ES-I3 (cell line): ENCODE measurements at regions not wholly inside any gene's neighbourhood (a gene's known extent, or its start where the extent isn't known, plus 50 kb on each side); places are given as distances from the start of the nearest gene placed in this dataset.
"Not testable (repeated sequence)": the region's sequence is repeated elsewhere in the genome, so short reads cannot be mapped to it uniquely, and the experiment has no call there.

Source experiments
- H3K36me3 ChIP-seq: 2 replicates; pipeline ENCODE4 v1.6.1; 2013; ENCODE audit warnings: mild to moderate bottlenecking, low read length, control low read depth, moderate library complexity; ENCODE audit not compliant: insufficient read depth
- H3K4me1 ChIP-seq: 2 replicates; pipeline ENCODE4 v1.6.1; 2013; ENCODE audit warnings: mild to moderate bottlenecking, control low read depth, low read length; ENCODE audit not compliant: insufficient read depth
- H3K9ac ChIP-seq: 2 replicates; pipeline ENCODE4 v1.6.1; 2013; ENCODE audit warnings: low read depth, mild to moderate bottlenecking, low read length, moderate library complexity
- H3K9me3 ChIP-seq: 2 replicates; pipeline ENCODE4 v1.6.1; 2013; ENCODE audit warnings: mild to moderate bottlenecking, low read length, moderate library complexity; ENCODE audit not compliant: control insufficient read depth, insufficient read depth

GRCh38 chr2:87425191-87425590 is 322.7 kb upstream of the PLGLB2 start:
- H3K4me1 ChIP-seq, H3K36me3 ChIP-seq, H3K9ac ChIP-seq, H3K9me3 ChIP-seq: not testable (repeated sequence)

- not testable (repeated sequence) for H3K9ac ChIP-seq, H3K9me3 ChIP-seq, H3K4me1 ChIP-seq, H3K36me3 ChIP-seq
These were observed 322.2 kb upstream of the PLGLB2 start for GRCh38 chr2:87425717-87426116.

- H3K4me1 ChIP-seq, H3K9ac ChIP-seq, H3K36me3 ChIP-seq, H3K9me3 ChIP-seq: not testable (repeated sequence)
These were observed 319.3 kb upstream of the PLGLB2 start for GRCh38 chr2:87428452-87429130.

DNA sequence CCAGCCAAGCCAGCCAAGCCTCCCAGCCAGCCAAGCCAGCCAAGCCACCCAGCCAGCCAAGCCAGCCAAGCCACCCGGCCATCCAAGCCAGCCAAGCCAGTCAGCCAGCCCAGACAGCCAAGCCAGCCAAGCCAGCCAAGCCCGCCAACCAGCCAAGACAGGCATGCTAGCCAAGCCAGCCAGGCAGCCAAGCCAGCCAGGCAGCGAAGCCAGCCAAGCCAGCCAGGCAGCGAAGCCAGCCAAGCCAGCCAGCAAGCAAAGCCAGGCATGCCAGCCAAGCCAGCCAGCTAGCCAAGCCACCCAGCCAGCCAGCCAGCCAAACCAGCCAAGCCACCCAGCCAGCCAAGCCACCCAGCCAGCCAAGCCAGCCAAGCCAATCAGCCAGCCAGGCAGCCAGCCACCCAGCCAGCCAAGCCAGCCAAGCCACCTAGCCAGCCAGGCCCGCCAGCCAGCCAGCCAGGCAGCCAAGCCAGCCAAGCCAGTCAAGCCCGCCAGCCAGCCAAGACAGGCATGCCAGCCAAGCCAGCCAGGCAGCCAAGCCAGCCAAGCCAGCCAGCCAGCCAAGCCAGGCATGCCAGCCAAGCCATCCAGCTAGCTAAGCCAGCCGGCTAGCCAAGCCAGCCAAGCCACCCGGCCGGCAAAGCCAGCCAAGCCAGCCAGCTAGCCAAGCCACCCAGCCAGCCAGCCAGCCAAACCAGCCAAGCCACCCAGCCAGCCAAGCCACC is 318.5 kb upstream of the PLGLB2 start:
- not testable (repeated sequence) for H3K4me1 ChIP-seq, H3K9ac ChIP-seq, H3K9me3 ChIP-seq, H3K36me3 ChIP-seq

- not testable (repeated sequence) for H3K9me3 ChIP-seq, H3K9ac ChIP-seq, H3K36me3 ChIP-seq
These were observed 318.0 kb upstream of the PLGLB2 start for GRCh38 chr2:87429931-87430275.

GRCh38 chr2:87431051-87431450 is 316.8 kb upstream of the PLGLB2 start:
- H3K36me3 ChIP-seq, H3K9ac ChIP-seq, H3K4me1 ChIP-seq, H3K9me3 ChIP-seq: not testable (repeated sequence)

More at GRCh38 chr2:87429931-87430275, 318.0 kb upstream of the PLGLB2 start:
- H3K4me1 ChIP-seq: not testable (repeated sequence)

DNA sequence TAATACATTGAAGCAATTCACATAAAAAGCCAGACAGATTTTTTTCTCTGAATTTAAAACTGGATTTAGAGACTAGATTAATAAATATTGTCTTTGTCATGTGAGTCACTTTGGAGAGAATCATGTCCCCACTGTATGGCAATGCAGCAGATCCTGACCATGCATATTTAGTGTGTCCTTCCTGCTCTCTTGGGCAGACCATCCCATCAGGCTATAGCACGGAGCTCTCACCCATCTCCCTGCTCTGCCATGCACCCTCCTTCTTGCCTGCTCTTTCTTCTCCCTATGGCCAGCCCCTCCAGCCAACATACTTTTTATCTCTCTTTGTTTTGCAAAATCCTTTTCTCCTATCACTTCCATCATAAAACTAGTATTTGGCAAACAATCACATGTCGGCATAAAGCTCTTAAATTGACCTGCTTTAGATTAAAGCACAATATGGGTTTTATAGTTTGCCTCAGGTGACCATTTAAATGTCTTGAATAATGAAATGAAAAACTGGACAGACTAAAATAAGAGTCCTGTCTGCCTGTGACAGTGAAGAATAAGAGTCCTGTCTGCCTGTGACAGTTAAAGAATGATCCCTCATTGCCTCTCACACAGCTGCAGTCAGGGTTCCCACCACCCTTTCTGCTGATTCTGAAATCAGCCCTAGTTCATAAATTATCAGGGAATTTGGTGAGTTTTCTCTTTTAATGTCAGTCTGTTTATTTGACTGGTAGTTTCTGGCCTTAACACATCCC is 315.0 kb upstream of the PLGLB2 start:
- not testable (repeated sequence) for H3K4me1 ChIP-seq, H3K9ac ChIP-seq, H3K9me3 ChIP-seq, H3K36me3 ChIP-seq

- not testable (repeated sequence) for H3K4me1 ChIP-seq, H3K36me3 ChIP-seq, H3K9ac ChIP-seq, H3K9me3 ChIP-seq
These were observed 311.9 kb upstream of the PLGLB2 start for GRCh38 chr2:87436007-87436406.

GRCh38 chr2:87437701-87438260 is 310.1 kb upstream of the PLGLB2 start:
- not testable (repeated sequence) for H3K4me1 ChIP-seq, H3K9ac ChIP-seq, H3K36me3 ChIP-seq, H3K9me3 ChIP-seq

DNA sequence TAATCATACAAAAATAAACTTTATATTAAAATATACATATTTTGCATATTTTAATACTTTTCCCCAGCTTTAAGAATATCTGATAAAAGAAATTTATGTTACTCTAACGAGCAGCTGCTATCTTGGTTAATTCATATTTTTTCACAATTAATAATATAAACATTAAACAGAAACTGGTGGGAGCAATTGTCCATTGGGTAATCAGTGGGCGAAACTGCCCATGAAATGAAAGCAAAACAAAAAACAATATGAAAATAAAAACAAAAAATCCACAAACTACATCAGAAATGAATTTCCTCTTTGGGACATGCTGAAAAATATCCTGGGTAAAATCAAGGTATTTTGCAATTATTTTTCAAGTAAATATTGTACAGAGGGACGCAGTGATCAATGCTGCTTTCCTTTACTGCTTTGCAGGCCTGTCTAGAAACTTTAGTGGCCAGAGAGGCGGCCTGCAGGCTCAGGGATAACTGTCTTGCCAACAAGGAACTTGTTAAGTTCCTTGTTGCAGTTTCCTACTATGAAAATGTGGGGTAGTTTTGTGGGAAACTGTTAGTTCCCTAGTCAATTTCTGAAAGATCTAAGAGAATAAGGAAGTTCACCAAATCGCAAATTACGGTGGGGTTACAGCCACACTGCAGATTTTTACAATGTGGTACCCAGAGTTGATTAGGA is 309.0 kb upstream of the PLGLB2 start:
- H3K36me3 ChIP-seq, H3K9me3 ChIP-seq, H3K9ac ChIP-seq, H3K4me1 ChIP-seq: not testable (repeated sequence)

DNA sequence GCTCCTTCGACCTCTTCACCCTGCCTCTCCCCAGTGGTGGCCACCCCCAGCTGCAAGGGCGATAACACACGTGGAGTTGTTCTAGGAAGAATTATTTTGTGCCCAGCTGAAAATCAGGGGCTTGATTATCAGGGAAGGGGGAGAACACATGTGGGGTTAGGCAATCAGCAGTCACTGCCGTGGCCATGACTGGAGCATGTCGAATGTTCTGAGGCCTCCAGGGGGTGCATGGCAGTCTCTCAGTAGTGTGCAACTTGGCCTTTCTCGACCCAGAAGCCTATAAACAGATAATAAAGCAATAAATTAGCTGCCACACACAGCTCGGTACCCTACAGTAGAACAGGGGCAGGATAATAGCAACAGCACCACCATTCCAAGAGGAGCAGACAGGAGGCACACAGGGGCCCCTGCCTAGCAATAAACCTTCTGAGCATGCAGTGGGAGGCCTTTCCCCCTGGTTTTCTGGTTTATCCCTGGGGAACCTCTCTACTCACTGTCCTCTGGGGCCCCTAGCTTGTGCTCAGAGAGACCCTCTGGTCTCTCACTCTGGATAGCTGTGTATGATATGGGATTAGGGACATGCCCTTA is 308.2 kb upstream of the PLGLB2 start:
- not testable (repeated sequence) for H3K9me3 ChIP-seq, H3K36me3 ChIP-seq, H3K9ac ChIP-seq, H3K4me1 ChIP-seq

DNA sequence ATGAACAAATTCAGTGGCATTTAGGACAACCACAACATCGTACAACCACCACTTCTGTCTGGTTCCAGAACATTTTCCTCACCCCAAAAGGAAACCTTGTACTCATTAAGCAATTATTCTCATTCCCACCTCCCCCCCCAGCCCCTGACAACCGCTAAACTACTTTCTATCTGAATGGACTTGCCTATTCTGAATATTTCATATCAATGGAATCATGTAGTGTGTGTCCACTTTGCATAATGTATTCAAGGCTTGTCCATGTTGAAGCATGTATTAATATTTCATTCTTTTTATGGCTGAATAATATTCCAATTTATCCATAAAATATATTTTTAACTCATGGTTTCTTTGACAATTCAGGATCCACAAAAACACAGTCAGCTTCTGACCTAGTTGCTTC is 307.2 kb upstream of the PLGLB2 start:
- H3K36me3 ChIP-seq, H3K9ac ChIP-seq, H3K4me1 ChIP-seq, H3K9me3 ChIP-seq: not testable (repeated sequence)

GRCh38 chr2:87441375-87441774 is 306.5 kb upstream of the PLGLB2 start:
- not testable (repeated sequence) for H3K9me3 ChIP-seq, H3K36me3 ChIP-seq, H3K4me1 ChIP-seq, H3K9ac ChIP-seq

GRCh38 chr2:87442983-87443577 is 304.8 kb upstream of the PLGLB2 start:
- not testable (repeated sequence) for H3K4me1 ChIP-seq, H3K9ac ChIP-seq, H3K36me3 ChIP-seq, H3K9me3 ChIP-seq
